ENCODE measurements at regions not wholly inside any gene's neighbourhood (a gene's known extent, or its start where the extent isn't known, plus 50 kb on each side); places are given as distances from the start of the nearest gene placed in this dataset.

DNA sequence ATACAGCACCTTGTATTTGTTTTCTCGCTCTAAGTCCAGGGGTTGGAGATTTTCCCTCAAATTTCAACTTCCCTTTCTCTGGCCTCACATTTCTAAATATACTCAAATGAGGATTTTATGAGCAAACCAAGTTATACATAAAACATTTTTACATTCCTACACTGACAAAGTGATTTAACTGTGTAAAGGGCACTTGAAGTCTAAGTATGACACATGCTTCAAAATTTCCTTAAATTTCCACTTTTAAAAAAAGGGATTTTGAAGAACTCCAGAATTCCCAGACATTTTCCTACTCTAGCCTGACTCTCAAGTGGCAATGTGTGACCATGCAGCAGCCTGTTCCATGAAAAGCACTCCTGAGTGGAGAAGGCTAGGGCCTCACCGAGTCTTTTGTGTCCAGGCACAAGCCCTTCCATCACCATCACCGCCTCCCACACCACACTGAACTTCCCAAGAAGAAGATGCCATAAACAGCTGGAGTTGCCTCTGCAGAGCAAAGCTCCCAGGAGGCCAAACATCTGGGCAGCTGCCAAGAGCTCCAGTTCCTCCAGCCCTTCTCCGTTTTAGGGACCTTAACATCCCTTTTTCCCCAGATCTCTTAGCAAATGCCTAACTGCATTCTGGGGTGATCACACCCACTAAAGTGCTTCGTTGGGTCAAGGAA is 68.9 kb downstream of the NCR2 start:
- TF ChIP-seq EP300 (IDR thresholded peaks at IDR 0.05) (no peak), CTCF (IDR thresholded peaks at IDR 0.05) (no peak), POLR2A (IDR thresholded peaks at IDR 0.05) (no peak)
- H3K27me3 ChIP-seq = peaks cover 0 to 2% (median 0%) of the 10 kb centered on the region in 4 donors
- H3K4me3 ChIP-seq = no peak overlapping the region
- 66% methylated on average over 4 to 5 of the region's 5 CpGs for WGBS, 2 donors
- no peaks in the 10 kb centered on the region for H3K36me3 ChIP-seq
- H3K9me3 ChIP-seq = peaks cover 0 to 4% (median 0%) of the 10 kb centered on the region in 4 donors
- no peak for ATAC-seq (ENCODE audit: low FRiP score in 2 of 2)
- DNase-seq = no peak
- H3K4me1 ChIP-seq = peaks cover 0 to 7% (median 1%) of the 10 kb centered on the region in 4 donors
- H3K27ac ChIP-seq = no peak overlapping the region

GRCh38 chr6:41405941-41406727 is 70.7 kb downstream of the NCR2 start:
- Histone ChIP-seq H3K36me3 (no peaks in the 10 kb centered on the region), H3K27ac (no peak overlapping the region), H3K9me3 (peaks cover 0 to 4% (median 0%) of the 10 kb centered on the region in 4 donors), H3K4me3 (no peak overlapping the region), H3K4me1 (peaks cover 0 to 7% (median 1%) of the 10 kb centered on the region in 4 donors), H3K27me3 (peaks cover 0 to 2% (median 0%) of the 10 kb centered on the region in 4 donors)
- no peak for DNase-seq
- no peak for TF ChIP-seq POLR2AphosphoS5 (IDR thresholded peaks at IDR 0.05)
- TF ChIP-seq POLR2A (IDR thresholded peaks at IDR 0.05) = no peak
- TF ChIP-seq CTCF (IDR thresholded peaks at IDR 0.05) = no peak
- TF ChIP-seq EP300 (IDR thresholded peaks at IDR 0.05) = no peak
- 40 to 46% methylated on average over 15 of the region's 15 CpGs for WGBS, 2 donors
- no peak for ATAC-seq (ENCODE audit: low FRiP score in 2 of 2)

DNA sequence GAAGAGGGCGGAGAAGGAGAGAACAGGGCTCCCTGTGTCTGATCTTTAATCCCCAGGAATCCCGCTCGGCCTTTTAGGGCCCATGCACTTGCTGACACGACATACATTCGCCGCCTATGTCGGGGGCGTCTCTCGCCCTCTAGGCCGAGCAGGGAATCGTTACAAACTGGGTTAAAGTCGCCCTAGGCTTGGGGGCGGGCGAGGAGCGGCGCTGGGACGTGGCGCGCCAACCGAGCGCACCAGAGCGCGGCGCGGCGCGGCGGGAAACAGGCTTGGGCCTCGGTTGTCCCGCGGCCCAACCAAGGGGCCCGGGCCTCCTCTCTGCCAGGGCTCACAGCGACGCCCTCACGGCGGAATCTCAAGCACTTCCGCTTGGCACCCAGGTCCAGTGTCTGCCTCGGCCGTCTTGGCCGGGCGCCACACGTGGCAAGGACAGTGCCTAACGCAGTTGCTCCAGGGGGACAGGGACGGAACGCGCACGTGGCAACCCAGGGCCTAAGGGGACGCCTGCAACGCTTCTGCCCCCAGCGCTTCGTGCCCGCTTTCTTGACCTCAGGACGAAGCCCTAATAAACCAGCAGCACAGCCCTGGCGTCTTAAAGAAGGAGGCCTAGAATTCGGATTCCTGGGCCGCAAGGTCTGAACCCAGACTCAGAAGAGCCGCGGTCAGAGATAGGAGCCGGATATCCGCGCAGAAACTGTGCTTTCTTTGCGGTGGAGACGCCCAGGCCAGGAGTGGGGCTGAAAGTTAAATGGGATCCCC is 71.5 kb downstream of the NCR2 start:
- H3K9me3 ChIP-seq = peaks cover 0 to 4% (median 0%) of the 10 kb centered on the region in 4 donors
- no peak overlapping the region for H3K27ac ChIP-seq
- 63 to 66% methylated on average over 16 to 63 of the region's 63 CpGs for WGBS, 2 donors
- TF ChIP-seq POLR2AphosphoS5 (IDR thresholded peaks at IDR 0.05) = no peak
- TF ChIP-seq POLR2A (IDR thresholded peaks at IDR 0.05) = no peak
- no peak for TF ChIP-seq EP300 (IDR thresholded peaks at IDR 0.05)
- no peak for TF ChIP-seq CTCF (IDR thresholded peaks at IDR 0.05)
- no peaks in the 10 kb centered on the region for H3K36me3 ChIP-seq
- no peak overlapping the region for H3K4me3 ChIP-seq
- DNase-seq (peak; percentile 56 to 86), ATAC-seq (ENCODE audit: low FRiP score in 2 of 2) (no peak)
- H3K27me3 ChIP-seq = peaks cover 0 to 2% (median 0%) of the 10 kb centered on the region in 4 donors
- peaks cover 0 to 7% (median 1%) of the 10 kb centered on the region in 4 donors for H3K4me1 ChIP-seq

DNA sequence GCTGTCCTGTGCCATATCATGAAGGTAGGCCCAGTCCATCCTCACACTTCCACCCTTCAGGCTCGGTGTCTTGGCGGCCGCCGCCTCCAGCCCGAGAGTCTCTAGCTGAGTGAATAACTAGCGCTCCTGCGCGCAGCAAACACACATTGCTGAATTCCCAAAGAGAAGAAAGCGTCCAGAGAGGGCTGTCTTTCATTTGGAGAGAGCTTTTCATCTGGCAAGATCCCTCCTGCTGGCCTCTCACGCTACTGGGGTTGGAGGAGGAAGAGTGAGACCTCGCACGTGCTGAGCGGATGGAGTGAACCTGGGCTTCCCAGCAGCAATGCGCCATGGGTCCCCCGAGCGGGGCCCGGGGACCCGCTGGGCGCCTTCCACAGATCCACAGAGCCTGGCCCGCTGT is 73.2 kb downstream of the NCR2 start:
- H3K4me1 ChIP-seq = peaks cover 0 to 7% (median 1%) of the 10 kb centered on the region in 4 donors
- H3K27me3 ChIP-seq = peaks cover 0 to 2% (median 0%) of the 10 kb centered on the region in 4 donors
- H3K9me3 ChIP-seq = peaks cover 0 to 4% (median 0%) of the 10 kb centered on the region in 4 donors
- H3K4me3 ChIP-seq = no peak overlapping the region
- 68 to 80% methylated on average over 19 to 20 of the region's 20 CpGs for WGBS, 2 donors
- TF ChIP-seq EP300 (IDR thresholded peaks at IDR 0.05) = no peak
- no peak for TF ChIP-seq POLR2AphosphoS5 (IDR thresholded peaks at IDR 0.05)
- no peak for ATAC-seq (ENCODE audit: low FRiP score in 2 of 2)
- peak in 1 of 2 donors; percentile 57 for DNase-seq
- H3K27ac ChIP-seq = no peak overlapping the region
- H3K36me3 ChIP-seq = no peaks in the 10 kb centered on the region

DNA sequence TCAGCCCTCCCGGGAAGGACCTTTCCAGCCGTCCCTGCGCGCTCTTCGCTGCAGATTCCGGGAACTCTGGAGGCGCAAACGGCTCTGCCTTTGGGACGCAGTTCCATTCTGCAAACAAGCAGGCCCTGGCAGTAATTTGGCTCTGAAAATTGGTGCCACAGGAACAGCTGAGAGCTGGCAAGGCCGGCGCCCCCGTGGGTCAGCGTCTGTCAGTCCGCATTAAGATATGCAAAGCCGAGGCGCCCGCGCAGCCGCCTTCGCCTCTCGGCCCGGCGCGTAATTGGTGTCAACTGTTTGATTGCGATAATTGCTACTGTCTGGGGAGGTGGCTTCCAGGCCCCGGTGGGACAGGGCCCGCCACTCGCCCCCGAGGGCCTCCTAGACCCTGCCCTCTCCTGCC is 73.6 kb downstream of the NCR2 start:
- peaks cover 0 to 7% (median 1%) of the 10 kb centered on the region in 4 donors for H3K4me1 ChIP-seq
- WGBS, 2 donors = 78 to 83% methylated on average over 14 to 29 of the region's 29 CpGs
- no peaks in the 10 kb centered on the region for H3K36me3 ChIP-seq
- H3K27ac ChIP-seq = no peak overlapping the region
- peak in 1 of 2 donors; percentile 84 for DNase-seq
- H3K27me3 ChIP-seq = peaks cover 0 to 2% (median 0%) of the 10 kb centered on the region in 4 donors
- no peak overlapping the region for H3K4me3 ChIP-seq
- ATAC-seq (ENCODE audit: low FRiP score in 2 of 2) = no peak
- TF ChIP-seq POLR2A (IDR thresholded peaks at IDR 0.05) (no peak), POLR2AphosphoS5 (IDR thresholded peaks at IDR 0.05) (no peak), EP300 (IDR thresholded peaks at IDR 0.05) (no peak), CTCF (IDR thresholded peaks at IDR 0.05) (no peak)
- H3K9me3 ChIP-seq = peaks cover 0 to 4% (median 0%) of the 10 kb centered on the region in 4 donors

All from upper lobe of left lung (tissue), 6 donors.